HG03565 (cell line): ENCODE measurements at regions not wholly inside any gene's neighbourhood (a gene's known extent, or its start where the extent isn't known, plus 50 kb on each side); places are given as distances from the start of the nearest gene placed in this dataset.

ENCODE experiments used
- ATAC-seq: cut with Tn5 transposase; IDR thresholded peaks from one replicate; pipeline ENCODE4 v1.9.1; 2021; ENCODE audit warnings: mild to moderate bottlenecking, moderate library complexity; ENCODE audit not compliant: unreplicated experiment

- ATAC-seq, result no peak
Measured at GRCh38 chr1:56199061-56199460, 380.3 kb downstream of the PLPP3 start.

DNA sequence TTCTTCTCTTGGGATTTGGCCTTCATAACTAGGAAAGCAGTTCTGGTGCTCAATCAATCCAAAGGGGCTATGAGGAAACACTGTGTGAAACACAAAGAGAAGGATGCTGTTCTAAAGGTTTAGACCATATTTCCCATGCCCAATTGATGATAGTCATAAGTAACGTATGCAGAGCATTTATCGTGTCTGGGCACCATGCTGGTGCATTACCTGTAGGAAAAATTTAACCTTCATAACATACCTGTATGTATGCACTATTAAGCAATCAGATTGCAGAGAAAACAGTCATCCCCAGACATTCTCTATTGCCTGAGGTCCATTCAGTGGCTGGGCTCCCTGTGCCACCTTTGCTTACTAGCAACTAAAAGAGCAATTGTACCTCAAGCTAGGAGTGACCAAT lies 381.4 kb downstream of the PLPP3 start:
- no peak for ATAC-seq

GRCh38 chr1:56196839-56197238 lies 382.5 kb downstream of the PLPP3 start:
- ATAC-seq, result no peak

- no peak for ATAC-seq
Measured at GRCh38 chr1:56194701-56195300, 384.6 kb downstream of the PLPP3 start.

DNA sequence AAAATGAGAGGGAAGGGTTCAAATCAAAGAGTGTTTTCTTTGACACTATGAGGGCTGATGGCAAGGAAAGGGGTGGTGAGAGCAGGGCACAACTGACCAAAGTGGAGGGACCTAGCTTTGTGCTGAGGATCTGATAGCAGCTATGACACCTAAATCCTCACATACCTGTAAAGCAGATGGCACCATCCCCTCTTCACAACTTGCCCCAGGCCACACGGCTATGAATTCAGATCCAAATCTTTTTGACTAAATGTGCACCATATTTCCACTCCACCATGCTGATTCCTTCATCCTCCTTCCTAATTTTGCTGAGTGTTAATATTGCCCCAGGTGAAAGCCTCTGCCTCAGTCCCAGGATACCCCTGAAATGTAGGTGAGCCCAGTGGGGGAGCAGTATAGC lies 385.7 kb downstream of the PLPP3 start:
- no peak for ATAC-seq

- no peak for ATAC-seq
Measured at GRCh38 chr1:56191369-56191768, 388.0 kb downstream of the PLPP3 start.

- ATAC-seq, result no peak
Measured at GRCh38 chr1:56190806-56191365, 388.5 kb downstream of the PLPP3 start.

DNA sequence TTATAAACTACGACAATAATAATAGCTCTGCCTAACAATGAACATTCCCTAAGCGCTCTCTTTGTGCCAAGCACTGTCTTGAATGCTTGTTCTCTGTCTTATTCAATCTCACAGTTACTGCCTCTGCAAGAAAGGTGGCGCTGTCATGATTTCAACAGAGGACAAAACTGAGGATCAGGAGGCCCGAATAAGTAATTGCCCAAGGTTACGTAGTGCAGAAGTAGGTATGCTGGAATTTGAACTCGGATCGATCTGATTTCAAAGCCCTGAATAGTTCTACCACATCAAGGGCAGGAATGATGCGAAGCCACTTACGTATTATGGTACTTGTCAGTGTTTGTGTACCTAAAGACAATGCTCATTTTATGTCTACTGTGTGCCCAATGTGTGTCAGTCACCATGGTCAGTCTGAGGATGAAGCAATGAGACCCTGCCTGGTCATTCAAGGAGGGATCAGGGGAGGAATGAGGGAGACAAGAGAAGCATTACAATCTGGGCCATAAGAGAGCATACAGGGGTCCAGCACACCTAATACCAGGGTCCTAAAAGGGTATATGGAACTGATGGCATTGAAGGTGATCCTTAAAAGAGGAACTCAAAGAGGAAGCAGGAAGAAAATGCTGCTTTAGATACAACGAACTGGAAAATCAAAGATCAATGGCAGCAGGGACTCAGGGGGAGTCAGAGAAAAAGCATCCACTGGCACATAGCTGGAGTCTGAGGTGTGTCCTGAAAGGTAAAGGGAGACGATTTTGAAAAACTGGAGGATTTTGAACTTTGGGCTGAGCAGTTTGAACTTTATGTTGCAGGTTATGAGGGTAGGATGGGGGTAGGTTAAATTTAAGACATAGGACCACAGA lies 389.2 kb downstream of the PLPP3 start:
- ATAC-seq, result no peak

- no peak for ATAC-seq
Measured at GRCh38 chr1:56189454-56189853, 389.9 kb downstream of the PLPP3 start.

- ATAC-seq, result no peak
Measured at GRCh38 chr1:56188855-56189254, 390.5 kb downstream of the PLPP3 start.

- no peak for ATAC-seq
Measured at GRCh38 chr1:56188221-56188620, 391.1 kb downstream of the PLPP3 start.

- ATAC-seq, result no peak
Measured at GRCh38 chr1:56187405-56187804, 392.0 kb downstream of the PLPP3 start.

DNA sequence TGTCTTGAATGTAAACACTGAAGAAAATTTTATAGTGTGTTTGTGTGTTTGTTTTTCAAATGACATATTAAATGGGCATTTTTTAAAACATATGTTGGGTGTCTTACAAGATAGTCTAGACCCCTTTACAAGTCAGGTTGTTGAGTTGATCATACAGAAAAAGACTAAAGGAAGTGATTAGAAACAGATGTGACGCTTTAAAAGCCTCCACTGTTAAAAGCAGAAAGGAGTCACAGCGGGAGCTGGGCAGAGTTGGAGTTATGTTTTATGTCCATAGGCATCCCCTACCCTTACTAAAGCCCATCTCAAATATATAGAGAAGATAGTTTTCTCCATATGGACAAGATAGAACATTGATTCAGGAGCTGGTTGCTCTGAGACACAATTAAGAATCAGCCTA lies 393.9 kb downstream of the PLPP3 start:
- no peak for ATAC-seq

DNA sequence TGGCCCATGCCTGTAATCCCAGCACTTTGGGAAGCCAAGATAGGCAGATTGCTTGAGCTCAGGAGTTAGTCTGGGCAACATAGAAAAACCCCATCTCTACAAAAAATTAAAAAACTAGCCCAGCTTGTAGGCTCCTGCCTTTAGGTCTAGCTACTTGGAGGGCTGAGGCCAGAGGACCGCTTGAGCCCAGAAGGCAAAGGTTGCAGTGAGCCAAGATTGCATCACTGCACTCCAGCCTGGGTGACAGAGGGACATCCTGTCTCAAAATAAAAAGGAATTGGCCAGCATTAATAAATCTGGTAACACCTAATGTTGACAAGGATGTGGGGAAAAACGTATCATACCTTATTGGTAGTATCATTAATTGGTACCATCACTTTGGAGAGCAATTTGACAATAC lies 396.2 kb downstream of the PLPP3 start:
- no peak for ATAC-seq

DNA sequence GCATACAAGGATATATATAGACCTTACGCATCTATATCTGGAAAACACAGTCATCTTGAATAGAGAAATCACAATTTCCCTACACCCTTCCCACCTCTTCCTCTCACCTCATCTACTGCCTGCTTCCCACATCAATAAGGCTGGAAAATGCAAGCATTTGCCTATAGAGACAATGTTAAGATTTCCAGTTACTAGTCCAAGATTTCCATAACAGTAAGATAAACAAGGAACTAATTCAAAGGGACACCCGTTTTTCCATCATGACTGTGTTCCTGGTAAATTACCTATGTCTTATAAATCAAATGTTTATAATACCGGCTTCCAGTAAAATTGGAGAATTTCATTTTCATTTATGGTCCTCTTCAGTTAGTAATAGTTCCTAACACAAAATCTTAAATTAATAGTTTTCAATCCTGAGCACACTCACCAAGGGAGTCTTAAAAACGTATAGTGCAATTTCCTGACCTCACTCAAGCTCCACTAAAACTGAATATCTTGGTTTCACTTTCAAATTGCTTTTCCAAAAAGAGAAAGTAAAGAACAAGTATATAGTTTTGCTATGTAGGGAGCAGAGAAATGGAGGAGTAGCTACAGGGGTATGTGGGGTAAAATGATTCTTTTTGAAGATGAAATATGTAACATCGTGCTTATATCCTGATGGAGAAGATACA lies 398.7 kb downstream of the PLPP3 start:
- no peak for ATAC-seq

GRCh38 chr1:56179543-56179942 lies 399.8 kb downstream of the PLPP3 start:
- ATAC-seq, result no peak

- no peak for ATAC-seq
Measured at GRCh38 chr1:56175211-56175610, 404.2 kb downstream of the PLPP3 start.

GRCh38 chr1:56174176-56174885 lies 405.0 kb downstream of the PLPP3 start:
- ATAC-seq, result no peak

DNA sequence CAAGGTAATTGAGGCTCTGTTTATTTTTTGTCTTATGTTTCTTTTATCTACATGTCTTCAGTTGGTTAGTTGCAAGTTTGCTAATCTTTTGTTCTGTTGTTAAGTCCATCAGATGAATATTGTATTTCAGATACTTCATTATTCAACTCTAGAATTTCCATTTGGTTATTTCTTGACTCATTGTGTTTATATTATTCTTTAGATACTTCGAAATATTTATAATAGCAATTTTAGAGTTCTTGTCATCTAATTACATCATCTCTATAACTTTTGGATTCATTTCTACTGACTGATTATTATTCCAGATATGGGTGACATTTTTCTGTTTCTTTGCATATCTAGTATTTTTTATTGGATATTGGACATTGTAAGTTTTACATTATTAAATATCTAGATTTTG lies 405.6 kb downstream of the PLPP3 start:
- ATAC-seq, result no peak

DNA sequence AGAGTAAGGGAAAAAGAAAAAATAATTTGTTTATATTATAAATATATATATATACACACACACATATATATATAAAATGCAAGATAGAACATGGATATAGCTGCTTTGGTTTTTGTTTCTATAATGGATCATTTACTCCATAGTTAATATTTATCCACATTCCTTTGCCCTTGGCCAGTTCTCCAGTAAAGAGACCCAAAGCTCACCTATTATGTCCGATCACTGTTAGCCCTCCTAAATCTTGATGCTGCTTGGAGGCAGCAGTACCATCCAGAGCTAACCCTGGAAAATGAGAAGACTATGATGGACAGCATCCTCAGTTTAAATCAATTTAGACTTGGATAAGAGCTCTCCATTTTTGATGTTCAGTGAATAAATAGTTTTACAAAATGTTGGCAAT lies 407.7 kb downstream of the PLPP3 start:
- ATAC-seq, result no peak

- ATAC-seq, result no peak
Measured at GRCh38 chr1:56170784-56171320, 408.5 kb downstream of the PLPP3 start.
